SK-N-SH (cell line): ENCODE measurements at regions not wholly inside any gene's neighbourhood (a gene's known extent, or its start where the extent isn't known, plus 50 kb on each side); places are given as distances from the start of the nearest gene placed in this dataset.

Source experiments
- CTCF ChIA-PET: fragments of 300-600, 350-600 bp; formaldehyde crosslinking; extraction: SDS; loops from one replicate; lab custom pipeline; 2021; lab: Yijun Ruan, JAX
- POLR2A ChIA-PET: fragments of 350-600 bp; sonication (Branson Sonifier 250); formaldehyde crosslinking; extraction: SDS; loops from one replicate; lab custom pipeline; 2020; ENCODE audit warnings: antibody characterized with exemption, inconsistent platforms; lab: Yijun Ruan, JAX
- DNase-seq: peaks from one replicate; pipeline ENCODE4 v3.0.0; 2012
- H2AFZ ChIP-seq: fragments of 200-600 bp; sonication (generic); 2 replicates; pipeline ENCODE4 v1.8.1; 2016; ENCODE audit warnings: antibody characterized with exemption, mild to moderate bottlenecking, low read depth
- H3F3A ChIP-seq: fragments of 200-600 bp; sonication (generic); replicated peaks from 2 replicates; pipeline ENCODE3; 2016; ENCODE audit warnings: antibody characterized with exemption, mild to moderate bottlenecking; ENCODE audit not compliant: insufficient read depth
- H3K27ac ChIP-seq, 2 experiments: fragments of 200-500 bp in 1 of 2; fragments of 200-600 bp in 1 of 2; sonication (Bioruptor generic) in 1 of 2; sonication (generic), shearing (Covaris generic) in 1 of 2; 2 replicates each; pipeline versions ENCODE4 v1.5.1 to v1.6.1; 2014 to 2016; ENCODE audit warnings: low read depth in 2 of 2, inconsistent platforms in 1 of 2, low read length in 1 of 2, mild to moderate bottlenecking in 1 of 2, mixed read lengths in 1 of 2
- H3K27me3 ChIP-seq: fragments of 200-600 bp; sonication (generic), shearing (Covaris generic); 2 replicates; pipeline ENCODE4 v1.6.1; 2016; ENCODE audit warnings: mixed run types; ENCODE audit not compliant: insufficient read depth
- H3K36me3 ChIP-seq, 2 experiments: fragments of 200-500 bp in 1 of 2; fragments of 200-600 bp in 1 of 2; sonication (Bioruptor generic) in 1 of 2; sonication (generic) in 1 of 2; replicated peaks in 1 of 2; 2 replicates each; pipeline versions ENCODE3 to v1.5.1; 2014 to 2016; ENCODE audit warnings: low read length in 1 of 2, mild to moderate bottlenecking in 1 of 2; ENCODE audit not compliant: insufficient read depth in 2 of 2, control insufficient read depth in 1 of 2
- H3K4me1 ChIP-seq, 2 experiments: fragments of 200-500 bp in 1 of 2; fragments of 200-600 bp in 1 of 2; sonication (Bioruptor generic) in 1 of 2; sonication (generic), shearing (Covaris generic) in 1 of 2; 2 replicates each; pipeline versions ENCODE4 v1.5.1 to v1.6.1; 2014 to 2016; ENCODE audit warnings: low read depth in 1 of 2, low read length in 1 of 2, mixed run types in 1 of 2; ENCODE audit not compliant: insufficient read depth in 2 of 2, control insufficient read depth in 1 of 2
- H3K4me2 ChIP-seq: fragments of 200-600 bp; sonication (generic), shearing (Covaris generic); 2 replicates; pipeline ENCODE4 v1.6.1; 2017; ENCODE audit warnings: mixed run types
- H3K4me3 ChIP-seq, 2 experiments: fragments of 200-500 bp in 1 of 2; fragments of 200-600 bp in 1 of 2; sonication (Bioruptor generic) in 1 of 2; sonication (generic), shearing (Covaris generic) in 1 of 2; 2 replicates each; pipeline versions ENCODE4 v1.5.1 to v1.8.1; 2014 to 2016; ENCODE audit warnings: low read depth in 2 of 2, inconsistent platforms in 1 of 2, low read length in 1 of 2, mild to moderate bottlenecking in 1 of 2, mixed read lengths in 1 of 2, moderate library complexity in 1 of 2
- H3K79me2 ChIP-seq: fragments of 200-600 bp; sonication (generic); 2 replicates; pipeline ENCODE4 v1.8.1; 2017; ENCODE audit warnings: mild to moderate bottlenecking; ENCODE audit not compliant: insufficient read depth
- H3K9ac ChIP-seq: fragments of 200-600 bp; sonication (generic); 2 replicates; pipeline ENCODE4 v1.6.1; 2017; ENCODE audit warnings: mixed run types
- H3K9me2 ChIP-seq: fragments of 200-600 bp; sonication (generic); 2 replicates; pipeline ENCODE4 v1.6.1; 2017; ENCODE audit warnings: mixed run types
- H3K9me3 ChIP-seq: fragments of 200-600 bp; sonication (generic); 2 replicates; pipeline ENCODE4 v1.6.1; 2017; ENCODE audit warnings: mixed run types, mild to moderate bottlenecking, moderate library complexity
- H4K20me1 ChIP-seq: fragments of 200-600 bp; sonication (generic); 2 replicates; pipeline ENCODE4 v1.6.1; 2017; ENCODE audit warnings: mild to moderate bottlenecking, mixed run types; ENCODE audit not compliant: insufficient read depth
- CHD2 ChIP-seq: fragments of 150-350 bp; IDR thresholded peaks from 2 replicates; pipeline ENCODE4 v1.6.1; 2018; ENCODE audit warnings: low read length; ENCODE audit not compliant: partially characterized antibody
- ELF1 ChIP-seq: IDR thresholded peaks from 2 replicates; pipeline ENCODE4 v1.4.0; 2012
- EZH2phosphoT487 ChIP-seq: fragments of 200-600 bp; sonication (generic); IDR thresholded peaks from 2 replicates; pipeline ENCODE4 v1.6.1; 2017; ENCODE audit warnings: low read depth, mixed run types, mild to moderate bottlenecking, antibody characterized with exemption, moderate library complexity, borderline replicate concordance
- FOSL2 ChIP-seq: IDR thresholded peaks from 2 replicates; pipeline ENCODE4 v1.4.0; 2012; ENCODE audit warnings: low read depth, mild to moderate bottlenecking, moderate library complexity, borderline replicate concordance
- FOXJ3 ChIP-seq: sonication (generic); formaldehyde crosslinking; IDR thresholded peaks from 2 replicates; pipeline ENCODE4 v1.5.1; 2020; ENCODE audit warnings: mild to moderate bottlenecking, missing genetic modification reagents
- FOXM1 ChIP-seq: IDR thresholded peaks from 2 replicates; pipeline ENCODE4 v1.4.0; 2012; ENCODE audit warnings: low read depth, mild to moderate bottlenecking
- GABPA ChIP-seq: IDR thresholded peaks from 2 replicates; pipeline ENCODE4 v1.4.0; 2012; ENCODE audit warnings: low read depth, mild to moderate bottlenecking
- GATA2 ChIP-seq: sonication (generic); formaldehyde crosslinking; IDR thresholded peaks from 2 replicates; pipeline ENCODE4 v1.5.0; 2020; ENCODE audit warnings: mild to moderate bottlenecking, missing genetic modification reagents
- JUND ChIP-seq: IDR thresholded peaks from 2 replicates; pipeline ENCODE4 v1.4.0; 2012
- MAX ChIP-seq: IDR thresholded peaks from 2 replicates; pipeline ENCODE4 v1.4.0; 2012; ENCODE audit warnings: low read depth
- MXI1 ChIP-seq: IDR thresholded peaks from 2 replicates; pipeline ENCODE4 v1.6.1; 2012; ENCODE audit warnings: mild to moderate bottlenecking, low read depth, low read length, improper control_type of control experiment
- PBX3 ChIP-seq: IDR thresholded peaks from 2 replicates; pipeline ENCODE4; 2012
- POLR2AphosphoS5 ChIP-seq: IDR thresholded peaks from 2 replicates; pipeline ENCODE4 v1.6.1; 2012; ENCODE audit warnings: low read depth, low read length
- RFX5 ChIP-seq: IDR thresholded peaks from 2 replicates; pipeline ENCODE4 v1.6.1; 2012; ENCODE audit warnings: mild to moderate bottlenecking, improper control_type of control experiment, low read length
- SIN3A ChIP-seq: IDR thresholded peaks from 2 replicates; pipeline ENCODE4 v1.6.1; 2012; ENCODE audit warnings: low read depth, mild to moderate bottlenecking, low read length, moderate library complexity, borderline replicate concordance
- TAF1 ChIP-seq: IDR thresholded peaks from 2 replicates; pipeline ENCODE4 v1.6.1; 2012; ENCODE audit warnings: low read depth, mild to moderate bottlenecking, low read length, moderate library complexity, borderline replicate concordance
- USF1 ChIP-seq: IDR thresholded peaks from 2 replicates; pipeline ENCODE4 v1.4.0; 2012; ENCODE audit warnings: low read depth, borderline replicate concordance
- YY1 ChIP-seq: IDR thresholded peaks from 2 replicates; pipeline ENCODE4 v1.4.0; 2012; ENCODE audit warnings: low read depth, mild to moderate bottlenecking
- TF ChIP-seq, protein P1 (sequence below): fragments of 150-350 bp; IDR thresholded peaks from 2 replicates; pipeline ENCODE4 v1.6.1; 2016; ENCODE audit warnings: mild to moderate bottlenecking, low read depth, low read length
- TF ChIP-seq, protein P2 (sequence below): IDR thresholded peaks from 2 replicates; pipeline ENCODE4 v1.6.1; 2012; ENCODE audit warnings: mild to moderate bottlenecking, low read depth, low read length, moderate library complexity

DNA sequence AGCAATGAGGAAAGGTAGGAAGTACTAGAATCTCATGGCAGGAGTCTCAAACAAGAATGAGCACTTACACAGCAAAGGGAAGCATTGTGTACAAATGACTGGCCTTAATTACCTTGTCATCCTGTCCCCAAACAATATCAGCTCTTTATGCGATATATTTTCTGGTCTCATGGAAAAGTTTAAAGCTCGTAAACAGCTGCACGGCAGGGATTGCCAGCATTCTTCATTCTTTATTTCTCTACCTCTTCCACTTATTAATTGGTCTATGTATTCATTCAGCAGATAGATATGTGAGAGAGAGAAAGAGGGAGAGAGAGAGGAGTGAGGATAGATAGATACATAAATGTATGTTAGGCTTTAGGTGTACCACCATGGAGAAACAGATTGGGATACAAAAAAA, 155.8 kb upstream of the FAT4 start (continued):
- TF ChIP-seq RFX5 (no peak), GABPA (no peak)
- TF ChIP-seq, protein P1, sequence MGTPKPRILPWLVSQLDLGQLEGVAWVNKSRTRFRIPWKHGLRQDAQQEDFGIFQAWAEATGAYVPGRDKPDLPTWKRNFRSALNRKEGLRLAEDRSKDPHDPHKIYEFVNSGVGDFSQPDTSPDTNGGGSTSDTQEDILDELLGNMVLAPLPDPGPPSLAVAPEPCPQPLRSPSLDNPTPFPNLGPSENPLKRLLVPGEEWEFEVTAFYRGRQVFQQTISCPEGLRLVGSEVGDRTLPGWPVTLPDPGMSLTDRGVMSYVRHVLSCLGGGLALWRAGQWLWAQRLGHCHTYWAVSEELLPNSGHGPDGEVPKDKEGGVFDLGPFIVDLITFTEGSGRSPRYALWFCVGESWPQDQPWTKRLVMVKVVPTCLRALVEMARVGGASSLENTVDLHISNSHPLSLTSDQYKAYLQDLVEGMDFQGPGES: no peak
- TF ChIP-seq, all 33 proteins: peak for 0

DNA sequence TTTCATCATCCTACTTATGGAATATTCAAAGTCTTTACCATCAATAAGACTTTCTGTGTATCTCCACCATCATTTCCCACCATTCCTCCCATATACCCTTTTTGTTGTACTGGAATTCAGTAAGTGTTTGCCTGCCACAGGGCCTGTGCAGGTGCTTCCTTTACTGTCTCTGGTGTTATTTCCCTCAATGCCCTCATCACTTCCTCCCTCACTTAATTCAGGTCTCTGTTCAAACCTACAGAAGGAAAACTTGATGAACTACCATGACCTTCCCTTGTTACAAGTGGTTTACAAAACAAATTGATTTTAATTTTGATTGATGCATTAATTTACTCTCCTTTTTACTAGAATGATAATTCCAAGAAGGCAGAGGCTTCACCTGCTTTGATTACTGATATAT, 159.5 kb upstream of the FAT4 start:
- H3F3A ChIP-seq: no peaks in the 10 kb centered on the region
- H3K79me2 ChIP-seq: no peaks in the 10 kb centered on the region
- H4K20me1 ChIP-seq: no peaks in the 10 kb centered on the region
- DNase-seq: no peak
- no peaks in the 10 kb centered on the region for H3K9me3 ChIP-seq
- H2AFZ ChIP-seq: no peak overlapping the region
- no peak overlapping the region for H3K4me2 ChIP-seq
- TF ChIP-seq GATA2 (CRISPR knock-in tag): no peak
- TF ChIP-seq FOSL2: no peak
- TF ChIP-seq FOXJ3 (CRISPR knock-in tag): no peak
- TF ChIP-seq YY1: no peak
- TF ChIP-seq ELF1: no peak
- TF ChIP-seq MAX: no peak
- TF ChIP-seq TAF1: no peak
- TF ChIP-seq CHD2: no peak
- TF ChIP-seq MXI1: no peak
- no peak for TF ChIP-seq PBX3
- no peak for TF ChIP-seq SIN3A
- TF ChIP-seq, protein P2, sequence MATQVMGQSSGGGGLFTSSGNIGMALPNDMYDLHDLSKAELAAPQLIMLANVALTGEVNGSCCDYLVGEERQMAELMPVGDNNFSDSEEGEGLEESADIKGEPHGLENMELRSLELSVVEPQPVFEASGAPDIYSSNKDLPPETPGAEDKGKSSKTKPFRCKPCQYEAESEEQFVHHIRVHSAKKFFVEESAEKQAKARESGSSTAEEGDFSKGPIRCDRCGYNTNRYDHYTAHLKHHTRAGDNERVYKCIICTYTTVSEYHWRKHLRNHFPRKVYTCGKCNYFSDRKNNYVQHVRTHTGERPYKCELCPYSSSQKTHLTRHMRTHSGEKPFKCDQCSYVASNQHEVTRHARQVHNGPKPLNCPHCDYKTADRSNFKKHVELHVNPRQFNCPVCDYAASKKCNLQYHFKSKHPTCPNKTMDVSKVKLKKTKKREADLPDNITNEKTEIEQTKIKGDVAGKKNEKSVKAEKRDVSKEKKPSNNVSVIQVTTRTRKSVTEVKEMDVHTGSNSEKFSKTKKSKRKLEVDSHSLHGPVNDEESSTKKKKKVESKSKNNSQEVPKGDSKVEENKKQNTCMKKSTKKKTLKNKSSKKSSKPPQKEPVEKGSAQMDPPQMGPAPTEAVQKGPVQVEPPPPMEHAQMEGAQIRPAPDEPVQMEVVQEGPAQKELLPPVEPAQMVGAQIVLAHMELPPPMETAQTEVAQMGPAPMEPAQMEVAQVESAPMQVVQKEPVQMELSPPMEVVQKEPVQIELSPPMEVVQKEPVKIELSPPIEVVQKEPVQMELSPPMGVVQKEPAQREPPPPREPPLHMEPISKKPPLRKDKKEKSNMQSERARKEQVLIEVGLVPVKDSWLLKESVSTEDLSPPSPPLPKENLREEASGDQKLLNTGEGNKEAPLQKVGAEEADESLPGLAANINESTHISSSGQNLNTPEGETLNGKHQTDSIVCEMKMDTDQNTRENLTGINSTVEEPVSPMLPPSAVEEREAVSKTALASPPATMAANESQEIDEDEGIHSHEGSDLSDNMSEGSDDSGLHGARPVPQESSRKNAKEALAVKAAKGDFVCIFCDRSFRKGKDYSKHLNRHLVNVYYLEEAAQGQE: no peak
- TF ChIP-seq EZH2phosphoT487: no peak
- no peak for TF ChIP-seq USF1
- no peak for TF ChIP-seq RFX5
- no peak for TF ChIP-seq JUND
- TF ChIP-seq FOXM1: no peak
- no peak for TF ChIP-seq POLR2AphosphoS5
- H3K4me1 ChIP-seq: no peaks in the 10 kb centered on the region
- H3K4me3 ChIP-seq: no peak overlapping the region
- CTCF ChIA-PET: no interaction called here
- no peaks in the 10 kb centered on the region for H3K36me3 ChIP-seq
- H3K27me3 ChIP-seq: no peaks in the 10 kb centered on the region
- no peak overlapping the region for H3K9ac ChIP-seq
- POLR2A ChIA-PET: no interaction called here
- no peak overlapping the region for H3K27ac ChIP-seq
- no peaks in the 10 kb centered on the region for H3K9me2 ChIP-seq
